ENCODE measurements at regions not wholly inside any gene's neighbourhood (a gene's known extent, or its start where the extent isn't known, plus 50 kb on each side); places are given as distances from the start of the nearest gene placed in this dataset.

- H3K36me3 ChIP-seq: no peaks in the 10 kb centered on the region
- no peak for DNase-seq
- TF ChIP-seq POLR2A (IDR thresholded peaks at IDR 0.05) (no peak), CTCF (IDR thresholded peaks at IDR 0.05 in 8 of 11, conservative IDR thresholded peaks at IDR 0.05 in 3 of 11) (no peak), POLR2AphosphoS5 (IDR thresholded peaks at IDR 0.05) (no peak)
- 79 to 98% (median 88%) methylated on average over 1 of the region's 1 CpG for WGBS, 5 donors
- no peak overlapping the region for H3K4me3 ChIP-seq
- no peaks in the 10 kb centered on the region for H3K4me1 ChIP-seq
- peaks cover 0 to 24% (median 10%) of the 10 kb centered on the region in 8 donors for H3K9me3 ChIP-seq
- no peaks in the 10 kb centered on the region for H3K27me3 ChIP-seq (replicated peaks in 1 of 7)
- no peak overlapping the region for H3K27ac ChIP-seq
- intact Hi-C loops (cut with DNase I; ENCODE audit: low total_unique reads): no loop called here
These were observed 121.9 kb upstream of the STAC start for GRCh38 chr3:36258421-36258820.

GRCh38 chr3:36259580-36259979 is 120.7 kb upstream of the STAC start:
- peaks cover 0 to 26% (median 10%) of the 10 kb centered on the region in 8 donors for H3K9me3 ChIP-seq
- DNase-seq: no peak
- H3K27ac ChIP-seq: no peak overlapping the region
- H3K36me3 ChIP-seq: no peaks in the 10 kb centered on the region
- TF ChIP-seq POLR2A (IDR thresholded peaks at IDR 0.05) (no peak), CTCF (IDR thresholded peaks at IDR 0.05 in 8 of 11, conservative IDR thresholded peaks at IDR 0.05 in 3 of 11) (no peak), POLR2AphosphoS5 (IDR thresholded peaks at IDR 0.05) (no peak)
- H3K4me1 ChIP-seq: no peaks in the 10 kb centered on the region
- no peak overlapping the region for H3K4me3 ChIP-seq
- WGBS, 5 donors: 84 to 93% (median 89%) methylated on average over 3 of the region's 3 CpGs
- intact Hi-C loops (cut with DNase I; ENCODE audit: low total_unique reads): no loop called here
- no peaks in the 10 kb centered on the region for H3K27me3 ChIP-seq (replicated peaks in 1 of 7)

- intact Hi-C loops (cut with DNase I; ENCODE audit: low total_unique reads): no loop called here
- TF ChIP-seq CTCF (IDR thresholded peaks at IDR 0.05 in 8 of 11, conservative IDR thresholded peaks at IDR 0.05 in 3 of 11) (no peak), POLR2A (IDR thresholded peaks at IDR 0.05) (no peak), POLR2AphosphoS5 (IDR thresholded peaks at IDR 0.05) (no peak)
- H3K27ac ChIP-seq: no peak overlapping the region
- H3K9me3 ChIP-seq: peaks cover 0 to 3% (median 0%) of the 10 kb centered on the region in 8 donors
- no peaks in the 10 kb centered on the region for H3K4me1 ChIP-seq
- DNase-seq: no peak
- H3K4me3 ChIP-seq: no peak overlapping the region
- no peaks in the 10 kb centered on the region for H3K36me3 ChIP-seq
- H3K27me3 ChIP-seq (replicated peaks in 1 of 7): no peaks in the 10 kb centered on the region
- WGBS, 5 donors: 63 to 88% (median 71%) methylated on average over 2 of the region's 2 CpGs
These were observed 111.0 kb upstream of the STAC start for GRCh38 chr3:36269274-36269673.

GRCh38 chr3:36282766-36283165 is 97.5 kb upstream of the STAC start:
- WGBS, 5 donors: 45 to 70% (median 58%) methylated on average over 3 of the region's 3 CpGs
- intact Hi-C loops (cut with DNase I; ENCODE audit: low total_unique reads): no loop called here

More at GRCh38 chr3:36282766-36283165, 97.5 kb upstream of the STAC start:
- H3K9me3 ChIP-seq: peaks cover 0 to 9% (median 3%) of the 10 kb centered on the region in 8 donors
- H3K36me3 ChIP-seq: no peaks in the 10 kb centered on the region
- H3K27me3 ChIP-seq (replicated peaks in 1 of 7): no peaks in the 10 kb centered on the region
- TF ChIP-seq POLR2AphosphoS5 (IDR thresholded peaks at IDR 0.05) (no peak), POLR2A (IDR thresholded peaks at IDR 0.05) (no peak), CTCF (IDR thresholded peaks at IDR 0.05 in 8 of 11, conservative IDR thresholded peaks at IDR 0.05 in 3 of 11) (no peak)
- H3K4me1 ChIP-seq: no peaks in the 10 kb centered on the region
- no peak overlapping the region for H3K27ac ChIP-seq
- no peak for DNase-seq
- no peak overlapping the region for H3K4me3 ChIP-seq
